HL-60 (cell line): ENCODE measurements at regions not wholly inside any gene's neighbourhood (a gene's known extent, or its start where the extent isn't known, plus 50 kb on each side); places are given as distances from the start of the nearest gene placed in this dataset.

ENCODE experiments used
- DNase-seq, 2 experiments: peaks; one replicate each; pipeline ENCODE4 v3.0.0-alpha.2; 2010 to 2020; ENCODE audit warnings: low read depth in 1 of 2, low spot score in 1 of 2
- H3K27ac ChIP-seq: fragments of 250-450 bp; sonication (Bioruptor Pico); replicated peaks from 2 replicates; pipeline ENCODE4 v1.5.1; 2020; ENCODE audit warnings: mild to moderate bottlenecking, moderate library complexity
- H3K27me3 ChIP-seq: fragments of 250-450 bp; sonication (Bioruptor Pico); 2 replicates; pipeline ENCODE4 v1.5.1; 2021; ENCODE audit warnings: mild to moderate bottlenecking, moderate library complexity; ENCODE audit not compliant: insufficient read depth, poor library complexity, severe bottlenecking
- H3K4me3 ChIP-seq: replicated peaks from 2 replicates; pipeline ENCODE4 v1.5.1; 2011; ENCODE audit warnings: mild to moderate bottlenecking, control low read depth, low read length; ENCODE audit not compliant: insufficient read depth
- GABPA ChIP-seq: IDR thresholded peaks from 2 replicates; pipeline ENCODE4 v1.6.1; 2012; ENCODE audit warnings: low read depth
- POLR2AphosphoS5 ChIP-seq: IDR thresholded peaks from 2 replicates; pipeline ENCODE4 v1.6.1; 2012; ENCODE audit warnings: low read depth
- SPI1 ChIP-seq: IDR thresholded peaks from 2 replicates; pipeline ENCODE4 v1.6.1; 2012; ENCODE audit warnings: low read depth, mild to moderate bottlenecking, borderline replicate concordance
- TF ChIP-seq, protein P1 (sequence below): IDR thresholded peaks from 2 replicates; pipeline ENCODE4 v1.6.1; 2012; ENCODE audit warnings: low read depth; ENCODE audit not compliant: insufficient replicate concordance
- TF ChIP-seq, protein P2 (sequence below): IDR thresholded peaks from one replicate; pipeline ENCODE4 v1.5.1; 2011; ENCODE audit warnings: low read length, control low read depth, inconsistent platforms; ENCODE audit not compliant: insufficient read depth

DNA sequence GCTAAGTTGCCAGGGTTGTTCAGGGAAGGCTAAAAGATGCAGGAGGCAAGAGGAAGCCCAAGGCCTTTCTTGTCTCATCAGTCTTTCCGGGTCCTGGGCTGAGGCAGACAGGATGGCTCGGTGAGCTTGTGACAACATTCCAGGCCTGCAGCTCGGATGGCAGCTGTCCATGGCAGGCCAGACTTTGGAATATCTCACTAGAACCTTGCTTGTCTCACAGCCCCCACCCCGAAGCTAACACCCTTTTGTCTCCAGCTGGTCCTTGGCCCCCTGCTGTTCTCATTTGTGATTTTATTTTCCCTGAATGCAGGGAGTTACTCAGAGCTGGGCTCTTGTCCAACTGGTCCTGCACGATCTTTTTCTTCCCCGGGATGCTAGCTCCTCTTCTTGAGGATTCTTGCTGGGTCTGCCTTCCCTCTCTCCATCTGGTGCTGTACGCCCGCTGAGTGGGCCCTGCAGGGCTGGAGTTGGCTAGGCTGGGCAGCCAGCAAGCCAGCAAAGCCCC lies 477.2 kb upstream of the CAMK1G start:
- TF ChIP-seq SPI1: no peak
- TF ChIP-seq POLR2AphosphoS5: no peak
- no peak for TF ChIP-seq GABPA
- TF ChIP-seq, protein P1, sequence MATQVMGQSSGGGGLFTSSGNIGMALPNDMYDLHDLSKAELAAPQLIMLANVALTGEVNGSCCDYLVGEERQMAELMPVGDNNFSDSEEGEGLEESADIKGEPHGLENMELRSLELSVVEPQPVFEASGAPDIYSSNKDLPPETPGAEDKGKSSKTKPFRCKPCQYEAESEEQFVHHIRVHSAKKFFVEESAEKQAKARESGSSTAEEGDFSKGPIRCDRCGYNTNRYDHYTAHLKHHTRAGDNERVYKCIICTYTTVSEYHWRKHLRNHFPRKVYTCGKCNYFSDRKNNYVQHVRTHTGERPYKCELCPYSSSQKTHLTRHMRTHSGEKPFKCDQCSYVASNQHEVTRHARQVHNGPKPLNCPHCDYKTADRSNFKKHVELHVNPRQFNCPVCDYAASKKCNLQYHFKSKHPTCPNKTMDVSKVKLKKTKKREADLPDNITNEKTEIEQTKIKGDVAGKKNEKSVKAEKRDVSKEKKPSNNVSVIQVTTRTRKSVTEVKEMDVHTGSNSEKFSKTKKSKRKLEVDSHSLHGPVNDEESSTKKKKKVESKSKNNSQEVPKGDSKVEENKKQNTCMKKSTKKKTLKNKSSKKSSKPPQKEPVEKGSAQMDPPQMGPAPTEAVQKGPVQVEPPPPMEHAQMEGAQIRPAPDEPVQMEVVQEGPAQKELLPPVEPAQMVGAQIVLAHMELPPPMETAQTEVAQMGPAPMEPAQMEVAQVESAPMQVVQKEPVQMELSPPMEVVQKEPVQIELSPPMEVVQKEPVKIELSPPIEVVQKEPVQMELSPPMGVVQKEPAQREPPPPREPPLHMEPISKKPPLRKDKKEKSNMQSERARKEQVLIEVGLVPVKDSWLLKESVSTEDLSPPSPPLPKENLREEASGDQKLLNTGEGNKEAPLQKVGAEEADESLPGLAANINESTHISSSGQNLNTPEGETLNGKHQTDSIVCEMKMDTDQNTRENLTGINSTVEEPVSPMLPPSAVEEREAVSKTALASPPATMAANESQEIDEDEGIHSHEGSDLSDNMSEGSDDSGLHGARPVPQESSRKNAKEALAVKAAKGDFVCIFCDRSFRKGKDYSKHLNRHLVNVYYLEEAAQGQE: no peak
- TF ChIP-seq, protein P2, sequence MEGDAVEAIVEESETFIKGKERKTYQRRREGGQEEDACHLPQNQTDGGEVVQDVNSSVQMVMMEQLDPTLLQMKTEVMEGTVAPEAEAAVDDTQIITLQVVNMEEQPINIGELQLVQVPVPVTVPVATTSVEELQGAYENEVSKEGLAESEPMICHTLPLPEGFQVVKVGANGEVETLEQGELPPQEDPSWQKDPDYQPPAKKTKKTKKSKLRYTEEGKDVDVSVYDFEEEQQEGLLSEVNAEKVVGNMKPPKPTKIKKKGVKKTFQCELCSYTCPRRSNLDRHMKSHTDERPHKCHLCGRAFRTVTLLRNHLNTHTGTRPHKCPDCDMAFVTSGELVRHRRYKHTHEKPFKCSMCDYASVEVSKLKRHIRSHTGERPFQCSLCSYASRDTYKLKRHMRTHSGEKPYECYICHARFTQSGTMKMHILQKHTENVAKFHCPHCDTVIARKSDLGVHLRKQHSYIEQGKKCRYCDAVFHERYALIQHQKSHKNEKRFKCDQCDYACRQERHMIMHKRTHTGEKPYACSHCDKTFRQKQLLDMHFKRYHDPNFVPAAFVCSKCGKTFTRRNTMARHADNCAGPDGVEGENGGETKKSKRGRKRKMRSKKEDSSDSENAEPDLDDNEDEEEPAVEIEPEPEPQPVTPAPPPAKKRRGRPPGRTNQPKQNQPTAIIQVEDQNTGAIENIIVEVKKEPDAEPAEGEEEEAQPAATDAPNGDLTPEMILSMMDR: no peak
- no peak overlapping the region for H3K4me3 ChIP-seq
- no peak for DNase-seq
- H3K27ac ChIP-seq: no peak overlapping the region
- H3K27me3 ChIP-seq: no peaks in the 10 kb centered on the region

DNA sequence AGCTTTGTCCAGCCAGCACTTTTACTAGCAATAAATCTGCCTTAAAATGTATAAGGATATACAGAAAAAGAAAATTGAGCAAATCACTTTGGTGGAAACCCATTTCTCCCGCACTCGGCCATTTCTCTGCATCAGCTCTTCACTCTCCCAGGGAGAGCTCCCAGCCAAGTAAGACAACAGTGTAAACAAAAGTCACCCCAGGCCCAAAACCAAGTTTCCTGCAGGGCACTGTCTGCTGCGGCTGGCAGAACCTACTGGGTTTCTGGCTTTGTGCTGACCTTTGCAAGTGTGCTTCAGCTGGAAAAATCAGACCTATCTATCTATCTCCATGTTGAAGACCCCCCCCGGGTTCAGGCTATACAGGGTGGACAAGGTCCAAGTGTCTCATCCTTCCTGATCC lies 476.7 kb upstream of the CAMK1G start:
- Histone ChIP-seq H3K27ac (no peak overlapping the region), H3K27me3 (no peaks in the 10 kb centered on the region), H3K4me3 (no peak overlapping the region)
- TF ChIP-seq POLR2AphosphoS5: no peak
- no peak for TF ChIP-seq GABPA
- TF ChIP-seq, protein P2: no peak
- TF ChIP-seq, protein P1: no peak
- TF ChIP-seq SPI1: no peak
- no peak for DNase-seq

DNA sequence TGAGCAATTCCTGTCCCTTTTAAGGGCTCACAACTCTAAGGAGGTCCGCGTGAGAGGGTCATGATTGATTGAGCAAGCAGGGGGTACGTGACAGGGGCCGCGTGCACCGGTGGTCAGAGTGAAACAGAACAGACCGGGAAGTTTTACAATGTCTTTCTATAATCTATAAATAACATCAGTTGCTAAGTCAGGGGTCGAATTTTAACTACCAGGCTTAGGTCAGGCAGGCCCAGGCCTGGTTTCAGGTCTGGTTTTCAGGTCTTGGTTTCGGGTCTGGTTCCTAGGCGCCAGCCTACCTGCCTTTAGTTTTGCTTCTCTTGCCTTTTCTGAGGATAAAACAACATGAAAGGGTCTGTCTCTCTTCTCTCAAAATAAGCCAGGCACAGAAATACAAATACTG lies 476.0 kb upstream of the CAMK1G start:
- no peaks in the 10 kb centered on the region for H3K27me3 ChIP-seq
- TF ChIP-seq, protein P1: no peak
- TF ChIP-seq POLR2AphosphoS5 (no peak), GABPA (no peak)
- H3K4me3 ChIP-seq: no peak overlapping the region
- H3K27ac ChIP-seq: no peak overlapping the region
- DNase-seq: no peak
